K562 (cell line): ENCODE measurements at regions not wholly inside any gene's neighbourhood (a gene's known extent, or its start where the extent isn't known, plus 50 kb on each side); places are given as distances from the start of the nearest gene placed in this dataset.
A peak's percentile ranks its signal among the peaks of the same experiment; 100 is the strongest.

ENCODE experiments used
- ATAC-seq: fragments of 200-7000 bp; cut with Tn5 transposase; 3 replicates; pipeline ENCODE4 v1.9.1; 2020; ENCODE audit warnings: moderate library complexity
- BruUV-seq: library from RNA; stranded (reverse); fragments of 400-500 nt; replicated peaks from 2 replicates; lab custom pipeline; 2021; lab: Mats Ljungman, UMichigan
- CTCF ChIA-PET: fragments of 300-600 bp; formaldehyde crosslinking; extraction: SDS; loops from one replicate; lab custom pipeline; 2021; ENCODE audit warnings: low intra/inter-chr PET ratio; lab: Yijun Ruan, JAX
- POLR2A ChIA-PET: fragments of 300-600, 350-650 bp; sonication (Branson Sonifier 250); formaldehyde crosslinking; extraction: SDS; loops from one replicate; lab custom pipeline; 2021; ENCODE audit warnings: antibody characterized with exemption, inconsistent platforms; lab: Yijun Ruan, JAX
- DNase-seq, 4 experiments: peaks; one replicate each; pipeline versions ENCODE4 v3.0.0 to v3.0.0-alpha.2; 2011 to 2018; ENCODE audit warnings: low spot score in 3 of 4, mixed read lengths in 3 of 4; ENCODE audit errors: extremely low read depth in 1 of 4
- FAIRE-seq: peaks from 2 replicates; lab custom pipeline; 2011; peaks lifted over from hg19 to GRCh38; lab: Jason Lieb, UNC
- H2AFZ ChIP-seq: 2 replicates; pipeline ENCODE4 v1.6.0; 2011; ENCODE audit warnings: low read depth, low read length, control low read depth, inconsistent platforms
- H3K27ac ChIP-seq: fragments of 200-600 bp; 3 replicates; pipeline ENCODE4 v1.8.0; 2011; ENCODE audit warnings: low read depth, mild to moderate bottlenecking, control low read depth, inconsistent platforms, low read length, moderate library complexity, mixed read lengths; ENCODE audit errors: extremely low read depth
- H3K27me3 ChIP-seq, 2 experiments: fragments of 300-600 bp in 1 of 2; 2 replicates in 1 of 2; 3 replicates in 1 of 2; pipeline versions ENCODE4 v1.6.0 to v1.8.0; 2011; ENCODE audit warnings: inconsistent platforms in 2 of 2, low read length in 2 of 2, mild to moderate bottlenecking in 1 of 2, mixed read lengths in 1 of 2, moderate library complexity in 1 of 2; ENCODE audit not compliant: control insufficient read depth in 2 of 2, insufficient read depth in 2 of 2
- H3K36me3 ChIP-seq: fragments of 300-600 bp; 3 replicates; pipeline ENCODE4 v1.8.0; 2011; ENCODE audit warnings: mild to moderate bottlenecking, low read length, inconsistent platforms; ENCODE audit not compliant: control insufficient read depth, insufficient read depth
- H3K4me1 ChIP-seq, 2 experiments: fragments of 200-600 bp in 1 of 2; replicated peaks in 1 of 2; 2 replicates in 1 of 2; 3 replicates in 1 of 2; pipeline versions ENCODE4 v1.5.1 to v1.8.0; 2011; ENCODE audit warnings: inconsistent platforms in 2 of 2, low read length in 2 of 2, mild to moderate bottlenecking in 1 of 2, mixed read lengths in 1 of 2, moderate library complexity in 1 of 2; ENCODE audit not compliant: control insufficient read depth in 2 of 2, insufficient read depth in 2 of 2
- H3K4me2 ChIP-seq: 2 replicates; pipeline ENCODE4 v1.6.1; 2011; ENCODE audit warnings: low read length, control low read depth, inconsistent platforms, mixed read lengths; ENCODE audit not compliant: insufficient read depth
- H3K4me3 ChIP-seq: fragments of 200-600 bp; sonication (generic), shearing (Covaris generic); 2 replicates; pipeline ENCODE4 v1.5.1; 2016; ENCODE audit warnings: control low read depth, inconsistent platforms
- H3K79me2 ChIP-seq: fragments of 200-600 bp; 3 replicates; pipeline ENCODE4 v1.8.0; 2011; ENCODE audit warnings: low read length, inconsistent platforms; ENCODE audit not compliant: control insufficient read depth, insufficient read depth
- H3K9ac ChIP-seq, 2 experiments: 2 replicates each; pipeline versions ENCODE4 v1.6.0 to v1.6.1; 2011; ENCODE audit warnings: low read depth in 2 of 2, low read length in 2 of 2, control low read depth in 1 of 2, inconsistent platforms in 1 of 2, mild to moderate bottlenecking in 1 of 2, mixed read lengths in 1 of 2; ENCODE audit not compliant: insufficient read depth in 1 of 2
- H3K9me1 ChIP-seq: one replicate; pipeline ENCODE4 v1.6.0; 2011; ENCODE audit warnings: inconsistent platforms, mild to moderate bottlenecking, low read length, moderate library complexity; ENCODE audit not compliant: control insufficient read depth, insufficient read depth
- H3K9me3 ChIP-seq: replicated peaks from 2 replicates; pipeline ENCODE4 v1.5.1; 2011; ENCODE audit warnings: low read depth, low read length, inconsistent platforms; ENCODE audit not compliant: control insufficient read depth, insufficient read depth
- H4K20me1 ChIP-seq: replicated peaks from 2 replicates; pipeline ENCODE4 v1.6.1; 2011; ENCODE audit warnings: low read length, inconsistent platforms, mixed read lengths; ENCODE audit not compliant: control insufficient read depth, insufficient read depth
- GATAD2A ChIP-seq: fragments of 450-650 bp; IDR thresholded peaks from 2 replicates; pipeline ENCODE4 v1.6.1; 2017
- MAFG ChIP-seq: fragments of 450-650 bp; conservative IDR thresholded peaks from 2 replicates; pipeline ENCODE4 v1.6.1; 2016; ENCODE audit warnings: missing genetic modification characterization, missing compliant biosample characterization
- NR2F6 ChIP-seq: fragments of 450-650 bp; formaldehyde crosslinking; IDR thresholded peaks from 2 replicates; pipeline ENCODE4 v1.4.0; 2020; ENCODE audit warnings: mild to moderate bottlenecking
- RFX1 ChIP-seq: fragments of 450-650 bp; IDR thresholded peaks from 2 replicates; pipeline ENCODE4 v1.6.1; 2016; ENCODE audit warnings: mild to moderate bottlenecking, moderate library complexity
- ZNF274 ChIP-seq: IDR thresholded peaks from 2 replicates; pipeline ENCODE4 v1.6.1; 2011; ENCODE audit warnings: low read depth, mild to moderate bottlenecking, low read length, moderate library complexity, borderline replicate concordance
- ZNF561 ChIP-seq: fragments of 450-650 bp; formaldehyde crosslinking; conservative IDR thresholded peaks from 2 replicates; pipeline ENCODE4 v1.4.0; 2020; ENCODE audit warnings: mild to moderate bottlenecking, moderate library complexity
- ZNF79 ChIP-seq: fragments of 250-450 bp; sonication (Bioruptor Pico); IDR thresholded peaks from 2 replicates; pipeline ENCODE4 v1.4.0; 2020; ENCODE audit warnings: low read depth, mild to moderate bottlenecking, moderate library complexity
- WGBS: fragments of 100-300 bp; shearing (Covaris generic); methylation state at CpG from one replicate; pipeline ENCODE4 v1.1.6; 2016; ENCODE audit warnings: low coverage, mixed read lengths; ENCODE audit not compliant: insufficient coverage; ENCODE audit errors: missing lambda C conversion rate; 5-methylcytosine and 5-hydroxymethylcytosine counted together
- in situ Hi-C: fragments of 300-500 bp; cut with MboI; formaldehyde crosslinking; loops from 4 replicates; pipeline ENCODE4 v1.15.0; 2018; ENCODE audit warnings: inconsistent platforms, mixed read lengths
- intact Hi-C: fragments of 100-400 bp; cut with micrococcal nuclease; formaldehyde crosslinking; loops from 2 replicates; pipeline ENCODE4 v1.14.2; 2022
- TF ChIP-seq, protein P1 (sequence below): fragments of 200-400 bp; formaldehyde crosslinking; IDR thresholded peaks from 2 replicates; pipeline ENCODE4 v1.6.1; 2017; ENCODE audit warnings: mild to moderate bottlenecking, low read depth, low read length, moderate library complexity
- TF ChIP-seq, protein P2 (sequence below): fragments of 450-650 bp; IDR thresholded peaks from 2 replicates; pipeline ENCODE4 v1.6.1; 2018; ENCODE audit not compliant: partially characterized antibody
- TF ChIP-seq, protein P3 (sequence below), 2 experiments: fragments of 450-650 bp; IDR thresholded peaks; 2 replicates each; pipeline ENCODE4 v1.6.1; 2016

DNA sequence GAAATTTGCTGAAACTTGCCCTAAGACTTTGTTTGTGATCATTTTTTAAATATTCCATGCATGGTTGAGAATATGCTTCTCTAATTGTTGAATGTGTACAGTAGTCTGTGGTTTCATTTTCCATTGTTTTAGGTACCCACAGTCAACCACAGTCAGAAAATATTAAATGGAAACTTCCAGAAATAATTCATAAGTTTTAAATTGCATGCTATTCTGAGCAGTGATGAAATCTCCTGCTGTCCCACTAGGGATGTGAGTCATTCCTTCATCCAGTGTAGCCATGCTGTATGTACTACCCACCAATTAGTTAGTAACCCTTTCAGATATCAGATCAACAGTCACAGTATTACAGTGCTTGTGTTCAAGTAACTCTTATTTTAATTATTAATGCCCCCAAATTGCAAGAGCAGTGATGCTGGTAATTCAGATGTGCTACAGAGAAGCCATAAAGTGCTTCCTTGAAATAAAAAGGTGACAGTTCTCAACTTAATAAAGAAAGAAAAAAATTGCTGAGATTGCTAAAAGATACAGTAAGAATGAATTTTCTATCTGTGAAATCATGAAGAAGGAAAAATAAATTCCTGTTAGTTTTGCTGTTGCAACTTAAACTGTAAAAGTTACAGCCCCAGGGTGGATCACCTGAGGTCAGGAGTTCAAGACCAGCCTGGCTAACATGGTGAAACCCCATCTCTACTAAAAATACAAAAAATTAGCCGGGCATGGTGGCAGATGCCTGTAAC, 79.9 kb upstream of the FBXL17 start:
- no peak for FAIRE-seq
- Histone ChIP-seq H3K27ac (no peak overlapping the region), H3K9ac (no peak overlapping the region), H3K79me2 (no peaks in the 10 kb centered on the region), H2AFZ (no peak overlapping the region), H3K4me2 (no peak overlapping the region), H3K9me1 (no peaks in the 10 kb centered on the region), H3K36me3 (no peaks in the 10 kb centered on the region), H3K4me1 (no peaks in the 10 kb centered on the region), H3K9me3 (no peaks in the 10 kb centered on the region), H3K4me3 (no peak overlapping the region), H4K20me1 (no peaks in the 10 kb centered on the region), H3K27me3 (no peaks in the 10 kb centered on the region)
- intact Hi-C loops (no loop called here), in situ Hi-C loops (no loop called here)
- no peak for DNase-seq
- ChIA-PET CTCF (no interaction called here), POLR2A (no interaction called here)
- BruUV-seq = no TSS peak
- WGBS = 0% methylated on average over 1 of the region's 1 CpG
- no peak for ATAC-seq
- TF ChIP-seq, protein P1, sequence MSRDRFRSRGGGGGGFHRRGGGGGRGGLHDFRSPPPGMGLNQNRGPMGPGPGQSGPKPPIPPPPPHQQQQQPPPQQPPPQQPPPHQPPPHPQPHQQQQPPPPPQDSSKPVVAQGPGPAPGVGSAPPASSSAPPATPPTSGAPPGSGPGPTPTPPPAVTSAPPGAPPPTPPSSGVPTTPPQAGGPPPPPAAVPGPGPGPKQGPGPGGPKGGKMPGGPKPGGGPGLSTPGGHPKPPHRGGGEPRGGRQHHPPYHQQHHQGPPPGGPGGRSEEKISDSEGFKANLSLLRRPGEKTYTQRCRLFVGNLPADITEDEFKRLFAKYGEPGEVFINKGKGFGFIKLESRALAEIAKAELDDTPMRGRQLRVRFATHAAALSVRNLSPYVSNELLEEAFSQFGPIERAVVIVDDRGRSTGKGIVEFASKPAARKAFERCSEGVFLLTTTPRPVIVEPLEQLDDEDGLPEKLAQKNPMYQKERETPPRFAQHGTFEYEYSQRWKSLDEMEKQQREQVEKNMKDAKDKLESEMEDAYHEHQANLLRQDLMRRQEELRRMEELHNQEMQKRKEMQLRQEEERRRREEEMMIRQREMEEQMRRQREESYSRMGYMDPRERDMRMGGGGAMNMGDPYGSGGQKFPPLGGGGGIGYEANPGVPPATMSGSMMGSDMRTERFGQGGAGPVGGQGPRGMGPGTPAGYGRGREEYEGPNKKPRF = no peak
- TF ChIP-seq ZNF561 (no peak), ZNF274 (no peak), NR2F6 (no peak), ZNF79 (no peak), MAFG (peak; percentile 71), RFX1 (no peak), GATAD2A (no peak)
- TF ChIP-seq, protein P2, sequence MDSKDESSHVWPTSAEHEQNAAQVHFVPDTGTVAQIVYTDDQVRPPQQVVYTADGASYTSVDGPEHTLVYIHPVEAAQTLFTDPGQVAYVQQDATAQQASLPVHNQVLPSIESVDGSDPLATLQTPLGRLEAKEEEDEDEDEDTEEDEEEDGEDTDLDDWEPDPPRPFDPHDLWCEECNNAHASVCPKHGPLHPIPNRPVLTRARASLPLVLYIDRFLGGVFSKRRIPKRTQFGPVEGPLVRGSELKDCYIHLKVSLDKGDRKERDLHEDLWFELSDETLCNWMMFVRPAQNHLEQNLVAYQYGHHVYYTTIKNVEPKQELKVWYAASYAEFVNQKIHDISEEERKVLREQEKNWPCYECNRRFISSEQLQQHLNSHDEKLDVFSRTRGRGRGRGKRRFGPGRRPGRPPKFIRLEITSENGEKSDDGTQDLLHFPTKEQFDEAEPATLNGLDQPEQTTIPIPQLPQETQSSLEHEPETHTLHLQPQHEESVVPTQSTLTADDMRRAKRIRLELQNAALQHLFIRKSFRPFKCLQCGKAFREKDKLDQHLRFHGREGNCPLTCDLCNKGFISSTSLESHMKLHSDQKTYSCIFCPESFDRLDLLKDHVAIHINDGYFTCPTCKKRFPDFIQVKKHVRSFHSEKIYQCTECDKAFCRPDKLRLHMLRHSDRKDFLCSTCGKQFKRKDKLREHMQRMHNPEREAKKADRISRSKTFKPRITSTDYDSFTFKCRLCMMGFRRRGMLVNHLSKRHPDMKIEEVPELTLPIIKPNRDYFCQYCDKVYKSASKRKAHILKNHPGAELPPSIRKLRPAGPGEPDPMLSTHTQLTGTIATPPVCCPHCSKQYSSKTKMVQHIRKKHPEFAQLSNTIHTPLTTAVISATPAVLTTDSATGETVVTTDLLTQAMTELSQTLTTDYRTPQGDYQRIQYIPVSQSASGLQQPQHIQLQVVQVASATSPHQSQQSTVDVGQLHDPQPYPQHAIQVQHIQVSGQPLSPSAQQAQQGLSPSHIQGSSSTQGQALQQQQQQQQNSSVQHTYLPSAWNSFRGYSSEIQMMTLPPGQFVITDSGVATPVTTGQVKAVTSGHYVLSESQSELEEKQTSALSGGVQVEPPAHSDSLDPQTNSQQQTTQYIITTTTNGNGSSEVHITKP = no peak
- TF ChIP-seq, protein P3, sequence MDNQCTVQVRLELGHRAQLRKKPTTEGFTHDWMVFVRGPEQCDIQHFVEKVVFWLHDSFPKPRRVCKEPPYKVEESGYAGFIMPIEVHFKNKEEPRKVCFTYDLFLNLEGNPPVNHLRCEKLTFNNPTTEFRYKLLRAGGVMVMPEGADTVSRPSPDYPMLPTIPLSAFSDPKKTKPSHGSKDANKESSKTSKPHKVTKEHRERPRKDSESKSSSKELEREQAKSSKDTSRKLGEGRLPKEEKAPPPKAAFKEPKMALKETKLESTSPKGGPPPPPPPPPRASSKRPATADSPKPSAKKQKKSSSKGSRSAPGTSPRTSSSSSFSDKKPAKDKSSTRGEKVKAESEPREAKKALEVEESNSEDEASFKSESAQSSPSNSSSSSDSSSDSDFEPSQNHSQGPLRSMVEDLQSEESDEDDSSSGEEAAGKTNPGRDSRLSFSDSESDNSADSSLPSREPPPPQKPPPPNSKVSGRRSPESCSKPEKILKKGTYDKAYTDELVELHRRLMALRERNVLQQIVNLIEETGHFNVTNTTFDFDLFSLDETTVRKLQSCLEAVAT (IDR thresholded peaks at IDR 0.05) = no peak
